Hypothalamus (tissue), 51 donors: ENCODE measurements at regions not wholly inside any gene's neighbourhood (a gene's known extent, or its start where the extent isn't known, plus 50 kb on each side); places are given as distances from the start of the nearest gene placed in this dataset.
"Not testable (repeated sequence)": the region's sequence is repeated elsewhere in the genome, so short reads cannot be mapped to it uniquely, and the experiment has no call there.

Experiments used
- DNase-seq, 51 donors: peaks; one replicate each; lab custom pipeline; 2025; lab: John Stamatoyannopoulos, UW

GRCh38 chr22:22946131-22946530 lies 58.5 kb downstream of the IGLL5 start:
- no peak for DNase-seq

DNA sequence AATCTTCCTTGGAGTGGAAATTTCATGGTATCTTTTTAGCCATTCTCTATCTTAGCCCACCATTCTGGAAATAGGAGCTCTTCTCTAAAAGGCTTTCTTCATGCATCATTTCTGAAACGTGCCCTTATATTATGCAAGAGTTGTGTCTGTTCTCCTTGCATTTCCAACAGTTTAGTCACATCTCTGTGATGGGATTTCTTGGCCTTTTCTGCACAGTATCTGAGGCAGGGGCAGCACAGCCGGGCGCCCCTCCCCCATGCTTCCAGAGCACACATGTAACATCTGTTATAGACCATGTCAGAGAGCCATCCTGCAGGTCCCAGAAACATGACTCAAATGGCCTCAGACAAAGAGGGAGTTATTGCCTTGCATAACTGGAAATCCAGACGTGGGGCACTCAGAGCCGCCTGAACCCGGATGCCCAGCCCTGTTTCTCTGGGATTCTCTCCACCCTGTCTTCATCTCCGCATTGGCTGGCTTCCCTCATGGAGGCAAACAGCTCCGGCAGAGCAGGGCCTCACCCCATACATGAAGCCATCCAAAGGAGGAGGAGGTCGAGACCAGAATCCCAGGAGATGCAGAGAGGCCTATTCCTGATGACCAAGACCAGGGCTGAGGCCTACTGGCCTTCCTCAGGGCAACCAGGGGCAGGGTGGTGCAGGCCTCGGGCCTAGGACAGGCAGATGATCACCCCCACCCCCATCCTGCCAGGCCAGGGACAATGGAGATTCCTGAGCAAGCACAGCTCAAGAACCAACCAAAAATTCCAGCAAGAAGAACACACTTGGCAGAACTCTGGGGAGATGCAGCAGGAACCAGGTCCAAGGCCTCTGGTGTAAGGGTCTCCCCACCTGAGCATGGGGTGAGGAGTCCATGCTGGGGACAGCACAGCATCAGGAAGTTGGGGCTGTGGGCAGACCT lies 61.3 kb downstream of the IGLL5 start:
- DNase-seq: no peak

DNA sequence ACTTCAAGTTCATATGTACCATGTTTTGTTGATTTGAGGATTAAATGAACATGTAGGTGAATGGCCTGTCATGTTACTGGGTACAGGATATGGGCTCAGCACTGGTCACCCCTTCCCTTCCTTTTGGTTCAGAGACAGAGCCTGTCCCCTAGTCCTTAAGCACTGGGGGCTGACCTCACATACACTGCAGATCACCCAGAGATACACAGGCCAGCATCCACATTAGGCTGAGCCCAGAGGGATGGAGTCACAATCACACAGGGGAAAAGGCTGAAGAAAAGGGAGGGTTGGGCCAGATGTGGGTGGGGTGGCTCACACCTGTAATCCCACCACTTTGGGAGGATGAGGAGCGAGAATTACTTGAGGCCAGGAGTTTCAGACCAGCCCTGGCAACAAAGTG lies 62.3 kb downstream of the IGLL5 start:
- DNase-seq: no peak

DNA sequence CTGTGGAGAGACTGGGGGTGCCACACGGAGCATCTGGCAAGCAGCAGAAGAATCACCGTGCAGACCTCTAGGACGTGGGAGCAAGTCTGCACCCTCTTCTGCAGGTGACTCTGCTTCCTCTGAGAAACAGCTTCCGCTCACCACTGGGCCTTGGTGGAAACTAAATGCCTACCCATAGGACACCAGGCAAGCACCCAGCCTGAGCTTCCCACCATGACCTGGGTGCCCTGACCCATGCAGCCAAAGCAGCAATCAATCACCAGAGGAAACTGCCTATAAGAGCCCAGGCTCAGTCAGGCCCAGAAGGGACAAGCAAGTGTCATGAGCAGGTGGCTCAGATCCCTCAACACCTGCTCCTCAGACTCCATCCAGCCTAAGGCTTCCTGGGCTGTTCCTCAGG lies 63.4 kb downstream of the IGLL5 start:
- DNase-seq: no peak

- no peak for DNase-seq
Measured at GRCh38 chr22:22952531-22953280, 65.1 kb downstream of the IGLL5 start.

- DNase-seq: no peak
Measured at GRCh38 chr22:22953791-22954190, 66.2 kb downstream of the IGLL5 start.

GRCh38 chr22:22954656-22955055 lies 67.0 kb downstream of the IGLL5 start:
- peak in 1 of 51 donors; percentile 4 for DNase-seq

DNA sequence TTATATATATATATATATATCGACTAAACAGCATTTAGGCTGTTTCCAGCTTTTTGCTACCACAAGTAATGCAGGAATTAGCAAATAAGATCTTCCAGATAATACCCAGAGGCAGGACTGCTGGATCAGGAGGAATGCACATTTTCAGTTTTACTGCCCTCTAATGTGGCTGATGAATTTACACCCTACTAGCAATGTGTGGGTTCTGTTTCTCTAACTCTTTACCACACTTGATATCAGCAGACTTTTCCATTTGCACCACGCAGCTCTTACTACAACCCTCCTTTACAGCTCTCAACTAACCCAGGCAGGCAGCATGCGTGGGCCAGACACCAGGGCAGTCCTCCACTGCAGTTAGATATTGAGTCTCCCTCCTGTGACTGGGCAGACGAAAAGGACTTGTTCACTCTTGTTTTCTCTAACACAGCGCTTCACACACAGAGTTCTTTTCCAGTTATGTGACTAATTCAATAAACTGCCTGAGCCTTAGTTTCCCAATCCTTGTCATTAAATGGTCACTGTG lies 67.7 kb downstream of the IGLL5 start:
- no peak for DNase-seq

DNA sequence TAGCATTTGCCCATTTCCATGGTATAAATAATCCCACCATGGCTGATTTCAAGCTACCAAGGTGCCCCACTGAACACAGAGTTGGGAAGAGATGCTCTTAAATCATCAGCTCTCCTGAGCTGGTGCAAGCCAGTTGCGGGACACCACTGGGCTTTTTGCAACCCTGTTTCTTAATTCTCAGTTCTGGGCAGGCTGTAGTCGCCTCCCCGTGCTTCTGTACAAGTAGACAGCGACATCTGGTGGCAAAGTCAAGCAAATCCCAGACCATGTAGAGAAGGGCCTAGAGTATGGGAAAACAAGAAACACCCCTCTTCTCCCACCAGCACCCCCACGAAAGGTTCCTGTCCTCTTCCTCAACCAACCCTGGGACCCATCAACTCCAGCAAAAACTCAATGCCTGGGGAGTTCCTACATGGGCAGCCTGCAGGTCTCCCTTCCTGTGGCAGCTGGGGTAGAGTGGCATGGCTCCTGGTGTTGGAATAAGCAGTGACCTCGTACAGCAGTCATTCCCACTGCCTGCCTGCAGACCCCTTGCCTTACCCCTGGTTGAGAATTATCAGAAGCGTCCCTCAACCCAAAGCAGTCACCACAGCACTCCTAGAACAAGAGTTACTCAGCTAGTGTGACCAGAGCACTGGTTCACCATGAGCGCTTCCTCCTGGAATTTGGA lies 68.4 kb downstream of the IGLL5 start:
- DNase-seq: peak in 41 of 51 donors; percentile 8 to 77 (median 48)

GRCh38 chr22:22957090-22957489 lies 69.5 kb downstream of the IGLL5 start:
- DNase-seq: no peak

DNA sequence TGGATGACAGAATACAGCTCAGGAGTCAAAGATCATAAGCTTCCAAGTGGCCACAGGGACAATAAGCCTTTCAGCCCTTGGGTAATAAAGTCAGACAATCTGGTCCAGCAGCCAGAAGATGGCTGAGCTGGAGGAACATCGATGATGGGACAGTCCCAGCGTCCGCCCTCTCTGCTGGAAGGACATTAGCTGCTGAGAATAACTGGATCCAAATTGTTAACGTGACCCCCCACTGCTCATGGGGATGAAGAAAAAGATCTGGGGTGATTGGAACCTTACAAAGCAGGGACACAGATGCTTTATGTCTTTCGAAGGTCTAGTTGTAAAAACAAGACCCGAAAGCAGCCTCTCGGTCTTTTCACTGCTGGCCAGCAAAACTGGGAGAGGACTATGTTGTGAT lies 71.0 kb downstream of the IGLL5 start:
- DNase-seq: no peak

DNA sequence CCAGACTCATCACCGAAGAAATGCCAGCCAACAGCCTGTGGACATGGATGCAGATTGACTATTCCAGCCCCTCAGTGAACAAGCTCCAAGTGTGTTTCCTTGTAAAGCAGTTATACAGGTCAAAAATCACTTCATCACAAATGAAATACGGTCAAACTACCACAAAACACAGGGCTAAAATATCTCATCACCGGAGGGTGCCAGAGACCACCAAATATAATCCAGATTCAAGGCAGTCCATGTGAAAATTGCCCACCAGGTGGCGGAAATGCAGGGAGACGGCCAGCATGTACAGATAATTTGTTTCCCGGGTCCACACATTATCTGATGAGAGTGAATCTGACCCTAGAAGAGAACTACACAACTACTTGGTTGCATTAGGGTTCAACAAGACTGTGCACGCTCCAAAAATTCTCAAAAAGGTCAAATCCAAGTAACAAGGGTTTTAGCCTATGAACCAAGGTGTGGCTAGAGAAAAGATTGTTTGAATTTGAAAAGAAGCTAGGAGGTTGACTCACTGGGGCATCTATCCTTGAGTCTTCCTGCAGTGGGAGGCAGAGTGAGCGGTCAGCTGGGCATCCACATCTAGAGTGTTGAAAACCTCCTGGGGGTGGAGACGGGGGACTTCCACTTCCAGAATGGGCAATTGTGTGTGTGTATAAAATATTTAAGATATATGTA lies 71.7 kb downstream of the IGLL5 start:
- DNase-seq: peak in 48 of 51 donors; percentile 24 to 91 (median 60)

DNA sequence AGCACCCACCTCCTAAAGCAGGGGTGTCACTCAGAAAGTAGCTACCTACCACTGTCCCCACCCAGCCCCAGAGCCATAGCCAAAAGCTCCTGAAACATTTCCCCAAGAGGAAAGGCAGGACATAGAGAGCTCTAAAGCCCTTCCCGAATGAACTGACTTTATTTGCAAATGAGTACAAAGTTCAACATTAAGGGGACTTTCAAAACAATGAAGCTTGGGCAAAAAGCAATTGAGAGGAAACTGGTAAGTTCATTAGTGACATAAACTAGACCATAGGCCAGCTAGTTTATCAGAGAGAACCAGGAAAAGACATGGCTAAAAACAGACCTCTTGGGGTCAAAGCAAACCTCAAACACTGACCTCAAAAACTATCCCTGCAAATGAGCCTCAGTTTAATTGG lies 72.7 kb downstream of the IGLL5 start:
- DNase-seq: no peak

DNA sequence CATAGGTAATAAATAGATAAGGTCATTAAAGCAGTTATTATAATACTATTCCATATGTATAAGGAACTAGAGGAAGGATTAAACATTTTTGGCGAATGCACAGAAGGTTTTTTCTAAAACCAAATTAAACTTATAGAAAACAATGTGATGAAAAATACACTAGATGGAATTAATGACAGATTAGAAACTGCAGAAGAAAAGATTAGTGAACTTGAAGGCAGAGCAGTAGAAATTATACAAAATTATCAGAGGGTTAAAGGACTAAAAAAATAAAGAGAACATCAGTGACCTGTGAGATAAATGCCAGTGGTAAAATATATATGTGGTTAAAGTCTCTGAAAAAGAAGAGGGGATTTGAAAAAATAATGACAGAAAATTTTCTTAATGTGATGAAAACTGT lies 74.0 kb downstream of the IGLL5 start:
- no peak for DNase-seq

- DNase-seq: no peak
Measured at GRCh38 chr22:22968366-22968765, 80.8 kb downstream of the IGLL5 start.

DNA sequence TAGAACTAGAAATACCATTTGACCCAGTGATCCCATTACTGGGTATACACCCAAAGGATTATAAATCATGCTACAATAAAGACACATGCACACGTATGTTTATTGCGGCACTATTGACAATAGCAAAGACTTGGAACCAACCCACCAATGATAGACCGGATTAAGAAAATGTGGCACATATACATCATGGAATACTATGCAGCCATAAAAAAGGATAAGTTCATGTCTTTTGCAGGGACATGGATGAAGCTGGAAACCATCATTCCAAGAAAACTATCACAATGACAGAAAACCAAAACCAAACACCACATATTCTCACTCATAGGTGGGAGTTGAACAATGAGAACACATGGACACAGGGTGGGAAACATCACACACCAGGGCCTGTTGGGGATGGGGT lies 85.0 kb downstream of the IGLL5 start:
- not testable (repeated sequence) for DNase-seq

DNA sequence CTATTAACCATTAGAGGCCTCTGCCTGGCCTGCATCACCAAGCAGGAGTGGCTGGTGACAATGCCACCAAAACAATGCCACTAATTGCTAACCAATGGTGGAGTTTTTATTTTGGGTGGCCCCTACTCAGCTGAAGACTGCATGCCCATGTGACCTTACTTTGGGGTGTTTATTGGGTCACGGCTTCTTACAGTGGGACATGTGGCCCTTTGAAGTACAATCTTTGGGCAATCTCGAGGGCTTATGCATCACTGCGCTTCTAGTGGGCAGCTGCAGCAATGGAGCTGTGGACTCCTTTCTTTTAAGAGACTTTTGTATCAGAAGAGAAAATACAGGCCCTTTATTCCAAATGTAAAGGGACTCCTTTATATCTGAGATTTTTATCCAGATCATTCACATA lies 85.7 kb downstream of the IGLL5 start:
- no peak for DNase-seq

DNA sequence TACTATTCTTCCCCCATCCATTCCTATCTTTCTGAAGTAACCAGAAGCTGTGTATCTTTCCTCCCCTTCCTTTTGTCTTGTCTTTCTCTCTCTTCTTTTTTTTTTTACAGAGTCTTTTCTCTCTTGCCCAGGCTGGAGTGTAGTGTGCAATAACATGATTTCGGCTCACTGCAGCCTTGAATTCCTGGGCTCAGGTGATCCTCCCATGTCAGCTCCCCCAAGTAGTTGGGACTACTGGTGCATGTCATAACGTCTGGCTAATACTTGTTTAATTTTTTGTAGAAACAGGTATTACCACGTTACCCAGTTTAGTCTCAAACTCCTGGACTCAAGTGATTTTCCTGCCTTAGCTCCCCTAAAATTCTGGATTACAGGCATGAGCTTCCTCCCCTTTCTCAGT lies 86.5 kb downstream of the IGLL5 start:
- no peak for DNase-seq

DNA sequence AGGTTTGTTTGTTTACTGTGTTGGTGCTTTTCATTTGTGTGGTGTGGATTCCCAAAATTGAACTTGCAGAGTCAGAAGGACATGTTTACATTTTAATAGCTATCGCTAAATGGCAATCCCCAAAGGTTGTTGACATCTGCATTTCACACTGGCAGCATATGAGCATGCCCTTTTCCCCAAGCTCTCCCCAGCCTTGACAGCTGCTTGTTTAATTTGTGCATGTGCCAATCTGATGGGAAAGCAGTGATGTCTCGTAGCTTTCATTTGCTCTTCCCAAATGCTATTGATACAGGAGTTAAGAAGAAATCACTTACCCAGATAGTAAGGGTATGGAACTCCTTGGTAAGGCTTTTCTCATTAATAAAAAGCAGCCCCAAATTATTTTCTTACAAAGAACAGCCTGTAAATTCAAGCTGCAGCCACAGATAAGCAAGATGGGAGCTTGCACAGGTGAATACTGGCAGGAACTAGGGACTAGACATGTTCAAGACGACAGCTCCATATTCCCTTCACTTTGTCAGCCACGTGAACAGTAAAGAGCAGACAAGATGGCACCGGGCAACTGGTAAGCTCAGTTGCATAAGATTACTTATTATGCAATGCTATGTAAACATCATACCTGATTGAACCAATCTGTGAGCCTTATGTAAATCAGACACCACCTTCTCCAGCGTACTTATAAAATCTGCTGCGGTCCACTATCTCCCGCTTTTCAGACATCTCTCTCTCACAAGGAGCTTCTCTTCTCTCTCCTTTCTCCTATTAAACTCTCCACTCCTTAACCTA lies 87.4 kb downstream of the IGLL5 start:
- DNase-seq: no peak
